ENCODE measurements at regions not wholly inside any gene's neighbourhood (a gene's known extent, or its start where the extent isn't known, plus 50 kb on each side); places are given as distances from the start of the nearest gene placed in this dataset.

- intact Hi-C loops (cut with DNase I): no loop called here
- Histone ChIP-seq H3K4me3 (no peak overlapping the region), H3K36me3 (replicated peaks in 1 of 2) (no peaks in the 10 kb centered on the region), H3K27me3 (no peaks in the 10 kb centered on the region), H3K27ac (no peak overlapping the region), H3K4me1 (replicated peaks in 1 of 2) (no peaks in the 10 kb centered on the region), H3K9me3 (replicated peaks in 1 of 3) (no peaks in the 10 kb centered on the region)
- DNase-seq: no peak
- no peak for TF ChIP-seq POLR2A (IDR thresholded peaks at IDR 0.05)
- no peak for TF ChIP-seq CTCF (IDR thresholded peaks at IDR 0.05)
- WGBS, 4 donors: 57 to 76% (median 70%) methylated on average over 1 of the region's 1 CpG
These were observed 656.1 kb upstream of the NEGR1 start for GRCh38 chr1:72938408-72938807.

GRCh38 chr1:72937905-72938304, 655.6 kb upstream of the NEGR1 start:
- WGBS, 4 donors: 51 to 65% (median 59%) methylated on average over 1 of the region's 1 CpG
- no peak overlapping the region for H3K4me3 ChIP-seq
- peaks cover 0 to under 1% (median 0%) of the 10 kb centered on the region in 3 donors for H3K9me3 ChIP-seq (replicated peaks in 1 of 3)
- H3K27me3 ChIP-seq: no peaks in the 10 kb centered on the region
- TF ChIP-seq CTCF (IDR thresholded peaks at IDR 0.05) (no peak), POLR2A (IDR thresholded peaks at IDR 0.05) (no peak)
- H3K4me1 ChIP-seq (replicated peaks in 1 of 2): no peaks in the 10 kb centered on the region
- DNase-seq: no peak
- H3K27ac ChIP-seq: no peak overlapping the region
- no peaks in the 10 kb centered on the region for H3K36me3 ChIP-seq (replicated peaks in 1 of 2)
- intact Hi-C loops (cut with DNase I): no loop called here

GRCh38 chr1:72936942-72937341, 654.6 kb upstream of the NEGR1 start:
- H3K27ac ChIP-seq: no peak overlapping the region
- no peaks in the 10 kb centered on the region for H3K27me3 ChIP-seq
- no peaks in the 10 kb centered on the region for H3K36me3 ChIP-seq (replicated peaks in 1 of 2)
- intact Hi-C loops (cut with DNase I): no loop called here
- H3K9me3 ChIP-seq (replicated peaks in 1 of 3): peaks cover 0 to 6% (median 0%) of the 10 kb centered on the region in 3 donors
- TF ChIP-seq CTCF (IDR thresholded peaks at IDR 0.05) (no peak), POLR2A (IDR thresholded peaks at IDR 0.05) (no peak)
- no peak overlapping the region for H3K4me3 ChIP-seq
- 76 to 86% (median 84%) methylated on average over 8 of the region's 8 CpGs for WGBS, 4 donors
- no peaks in the 10 kb centered on the region for H3K4me1 ChIP-seq (replicated peaks in 1 of 2)
- DNase-seq: no peak

- Histone ChIP-seq H3K27ac (no peak overlapping the region), H3K4me1 (replicated peaks in 1 of 2) (no peaks in the 10 kb centered on the region), H3K36me3 (replicated peaks in 1 of 2) (no peaks in the 10 kb centered on the region), H3K4me3 (no peak overlapping the region), H3K9me3 (replicated peaks in 1 of 3) (peaks cover 0 to 6% (median 0%) of the 10 kb centered on the region in 3 donors), H3K27me3 (no peaks in the 10 kb centered on the region)
- 69 to 78% (median 76%) methylated on average over 6 of the region's 6 CpGs for WGBS, 4 donors
- intact Hi-C loops (cut with DNase I): no loop called here
- DNase-seq: no peak
- TF ChIP-seq POLR2A (IDR thresholded peaks at IDR 0.05): no peak
- no peak for TF ChIP-seq CTCF (IDR thresholded peaks at IDR 0.05)
These were observed 653.9 kb upstream of the NEGR1 start for GRCh38 chr1:72936151-72936740.

Data from adrenal gland (tissue), 9 donors.